ENCODE measurements at regions not wholly inside any gene's neighbourhood (a gene's known extent, or its start where the extent isn't known, plus 50 kb on each side); places are given as distances from the start of the nearest gene placed in this dataset.

DNA sequence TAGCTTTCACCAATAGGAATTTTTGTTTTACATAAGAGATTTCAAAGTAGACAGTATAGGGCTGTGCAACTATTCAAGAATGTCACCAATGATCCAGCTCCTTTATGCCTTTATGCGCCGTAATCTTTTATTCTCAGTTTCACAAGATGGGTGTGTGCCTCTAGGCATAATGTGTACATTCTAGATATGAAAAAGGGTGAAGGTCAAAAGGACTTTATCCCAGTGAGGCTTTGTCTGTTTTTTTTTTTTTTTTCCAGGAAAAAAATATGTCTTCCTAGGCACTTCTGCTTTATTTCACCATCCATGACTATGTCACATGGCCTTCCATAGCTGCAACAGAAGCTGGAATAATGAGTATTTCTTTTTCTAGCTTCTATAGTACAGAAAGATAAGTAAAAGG, 142.3 kb upstream of the IGF1 start:
- TF ChIP-seq, protein P1, sequence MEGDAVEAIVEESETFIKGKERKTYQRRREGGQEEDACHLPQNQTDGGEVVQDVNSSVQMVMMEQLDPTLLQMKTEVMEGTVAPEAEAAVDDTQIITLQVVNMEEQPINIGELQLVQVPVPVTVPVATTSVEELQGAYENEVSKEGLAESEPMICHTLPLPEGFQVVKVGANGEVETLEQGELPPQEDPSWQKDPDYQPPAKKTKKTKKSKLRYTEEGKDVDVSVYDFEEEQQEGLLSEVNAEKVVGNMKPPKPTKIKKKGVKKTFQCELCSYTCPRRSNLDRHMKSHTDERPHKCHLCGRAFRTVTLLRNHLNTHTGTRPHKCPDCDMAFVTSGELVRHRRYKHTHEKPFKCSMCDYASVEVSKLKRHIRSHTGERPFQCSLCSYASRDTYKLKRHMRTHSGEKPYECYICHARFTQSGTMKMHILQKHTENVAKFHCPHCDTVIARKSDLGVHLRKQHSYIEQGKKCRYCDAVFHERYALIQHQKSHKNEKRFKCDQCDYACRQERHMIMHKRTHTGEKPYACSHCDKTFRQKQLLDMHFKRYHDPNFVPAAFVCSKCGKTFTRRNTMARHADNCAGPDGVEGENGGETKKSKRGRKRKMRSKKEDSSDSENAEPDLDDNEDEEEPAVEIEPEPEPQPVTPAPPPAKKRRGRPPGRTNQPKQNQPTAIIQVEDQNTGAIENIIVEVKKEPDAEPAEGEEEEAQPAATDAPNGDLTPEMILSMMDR (IDR thresholded peaks at IDR 0.05), result no peak
- ATAC-seq (ENCODE audit: low read depth), result no peak
- no peaks in the 10 kb centered on the region for H3K4me1 Mint-ChIP-seq

GRCh38 chr12:102618197-102618877, 138.0 kb upstream of the IGF1 start:
- H3K27ac Mint-ChIP-seq, result no peak overlapping the region

More for the DNA sequence above, 142.3 kb upstream of the IGF1 start:
- no peak overlapping the region for H3K27ac Mint-ChIP-seq
- intact Hi-C loops (cut with micrococcal nuclease), result no loop called here
- ChIA-PET CTCF (no interaction called here), POLR2A (no interaction called here)
- no peak overlapping the region for H3K4me3 Mint-ChIP-seq
- no peaks in the 10 kb centered on the region for H3K36me3 Mint-ChIP-seq (ENCODE audit: low read depth)
- no peaks in the 10 kb centered on the region for H3K27me3 Mint-ChIP-seq
- H3K9me3 Mint-ChIP-seq, result peaks cover 9% of the 10 kb centered on the region
- DNase-seq, result no peak

GRCh38 chr12:102616692-102617091, 136.3 kb upstream of the IGF1 start:
- Mint-ChIP-seq H3K9me3 (no peaks in the 10 kb centered on the region), H3K36me3 (ENCODE audit: low read depth) (no peaks in the 10 kb centered on the region), H3K27me3 (no peaks in the 10 kb centered on the region), H3K4me3 (no peak overlapping the region), H3K4me1 (no peaks in the 10 kb centered on the region), H3K27ac (no peak overlapping the region)
- DNase-seq, result no peak
- TF ChIP-seq, protein P1 (IDR thresholded peaks at IDR 0.05), result no peak
- POLR2A ChIA-PET, result no interaction called here
- CTCF ChIA-PET, result no interaction called here
- intact Hi-C loops (cut with micrococcal nuclease), result no loop called here
- no peak for ATAC-seq (ENCODE audit: low read depth)

More at GRCh38 chr12:102618197-102618877, 138.0 kb upstream of the IGF1 start:
- Mint-ChIP-seq H3K9me3 (no peaks in the 10 kb centered on the region), H3K27me3 (no peaks in the 10 kb centered on the region), H3K4me1 (no peaks in the 10 kb centered on the region), H3K36me3 (ENCODE audit: low read depth) (no peaks in the 10 kb centered on the region), H3K4me3 (no peak overlapping the region)
- CTCF ChIA-PET, result no interaction called here
- intact Hi-C loops (cut with micrococcal nuclease), result no loop called here
- POLR2A ChIA-PET, result no interaction called here
- TF ChIP-seq, protein P1 (IDR thresholded peaks at IDR 0.05), result no peak
- no peak for ATAC-seq (ENCODE audit: low read depth)
- no peak for DNase-seq

- CTCF ChIA-PET, result no interaction called here
- POLR2A ChIA-PET, result no interaction called here
- Mint-ChIP-seq H3K36me3 (ENCODE audit: low read depth) (no peaks in the 10 kb centered on the region), H3K27ac (no peak overlapping the region), H3K27me3 (peaks cover 4% of the 10 kb centered on the region), H3K9me3 (peaks cover 3% of the 10 kb centered on the region), H3K4me3 (no peak overlapping the region), H3K4me1 (no peaks in the 10 kb centered on the region)
- ATAC-seq (ENCODE audit: low read depth), result no peak
- DNase-seq, result no peak
- intact Hi-C loops (cut with micrococcal nuclease), result no loop called here
- TF ChIP-seq, protein P1 (IDR thresholded peaks at IDR 0.05), result no peak
Observed at GRCh38 chr12:102611995-102612394, 131.6 kb upstream of the IGF1 start.

DNA sequence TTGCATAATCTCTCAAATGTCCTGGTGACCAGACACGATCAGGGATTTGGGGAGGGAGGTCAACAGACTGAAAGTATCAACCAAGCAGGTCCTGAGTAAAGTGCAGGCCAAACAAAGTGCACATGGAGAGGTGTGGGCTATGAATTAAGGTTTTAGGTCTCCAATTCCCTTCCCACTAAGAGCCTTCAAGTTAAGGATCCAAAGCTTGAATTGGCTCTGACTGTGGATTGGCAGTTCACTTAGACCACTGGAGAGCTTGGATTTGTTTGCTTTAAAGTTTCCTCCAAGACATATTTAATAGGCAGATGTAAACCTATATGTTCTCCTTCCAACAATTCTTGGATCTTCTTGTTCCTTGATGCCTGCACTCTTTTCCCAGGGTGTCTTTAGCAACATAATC, 129.6 kb upstream of the IGF1 start:
- intact Hi-C loops (cut with micrococcal nuclease), result no loop called here
- CTCF ChIA-PET, result no interaction called here
- Mint-ChIP-seq H3K27me3 (peaks cover 4% of the 10 kb centered on the region), H3K4me3 (no peak overlapping the region), H3K36me3 (ENCODE audit: low read depth) (no peaks in the 10 kb centered on the region), H3K27ac (no peak overlapping the region), H3K4me1 (no peaks in the 10 kb centered on the region), H3K9me3 (peaks cover 3% of the 10 kb centered on the region)
- POLR2A ChIA-PET, result no interaction called here
- DNase-seq (no peak), ATAC-seq (ENCODE audit: low read depth) (no peak)
- TF ChIP-seq, protein P1 (IDR thresholded peaks at IDR 0.05), result no peak
